Transverse colon (tissue), 4 donors: ENCODE measurements at regions not wholly inside any gene's neighbourhood (a gene's known extent, or its start where the extent isn't known, plus 50 kb on each side); places are given as distances from the start of the nearest gene placed in this dataset.

Source experiments
- CTCF ChIP-seq, 5 experiments: fragments of 200-600 bp in 3 of 5; fragments of 450-650 bp in 2 of 5; sonication (generic) in 3 of 5; IDR thresholded peaks; 1 replicate in 2 of 5; 2 replicates in 3 of 5; pipeline ENCODE4 v1.5.1; 2016 to 2017; ENCODE audit warnings: antibody characterized with exemption in 5 of 5, inconsistent platforms in 3 of 5, mild to moderate bottlenecking in 2 of 5, moderate library complexity in 1 of 5
- EP300 ChIP-seq: sonication (generic); formaldehyde crosslinking; IDR thresholded peaks from one replicate; pipeline ENCODE4 v1.6.1; 2017; ENCODE audit warnings: antibody characterized with exemption, low read depth
- POLR2A ChIP-seq: fragments of 450-650 bp; IDR thresholded peaks from one replicate; pipeline ENCODE4 v1.6.1; 2016; ENCODE audit warnings: antibody characterized with exemption, mild to moderate bottlenecking, moderate library complexity
- POLR2AphosphoS5 ChIP-seq, 3 donors: sonication (generic); formaldehyde crosslinking; IDR thresholded peaks; one replicate each; pipeline ENCODE4 v1.6.1; 2016; ENCODE audit warnings: antibody characterized with exemption in 3 of 3

DNA sequence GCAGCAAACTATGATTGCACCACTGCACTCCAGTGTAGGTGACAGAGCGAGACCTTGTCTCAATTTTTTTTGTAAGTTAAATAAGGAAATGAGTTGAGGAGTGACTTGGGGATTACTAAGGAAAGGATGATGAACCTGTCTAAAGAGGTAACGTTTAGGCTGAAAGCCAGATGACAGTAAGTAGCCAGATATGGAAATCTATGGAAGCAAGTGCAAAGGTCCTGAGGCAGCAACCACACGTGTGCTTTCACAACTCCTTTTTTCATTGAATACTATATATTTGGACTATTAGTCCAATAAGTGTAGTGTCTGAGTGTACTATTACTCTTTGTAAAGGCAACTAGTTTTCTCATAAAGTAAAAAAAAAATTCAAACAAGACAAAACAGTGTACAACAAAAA lies 147.4 kb downstream of the CD24 start:
- TF ChIP-seq CTCF (IDR thresholded peaks at IDR 0.05) (no peak), POLR2AphosphoS5 (IDR thresholded peaks at IDR 0.05) (no peak), POLR2A (no peak), EP300 (no peak)
